Psoas muscle (tissue), 7 donors: ENCODE measurements at regions not wholly inside any gene's neighbourhood (a gene's known extent, or its start where the extent isn't known, plus 50 kb on each side); places are given as distances from the start of the nearest gene placed in this dataset.

Experiments used
- ATAC-seq, 4 donors: fragments of 200-7000 bp; cut with Tn5 transposase; one replicate each; pipeline ENCODE4 v1.9.1; 2020; ENCODE audit warnings: moderate library complexity in 3 of 4, mild to moderate bottlenecking in 2 of 4
- DNase-seq, 2 donors: peaks; one replicate each; pipeline ENCODE4 v3.0.0-alpha.2; 2020
- H3K27ac ChIP-seq: fragments of 200-600 bp; one replicate; pipeline ENCODE4 v1.8.0; 2022
- H3K27me3 ChIP-seq, 3 donors: fragments of 200-600 bp in 1 of 3; one replicate each; pipeline versions ENCODE4 v1.6.1 to v1.8.0; 2013 to 2022; ENCODE audit warnings: low read length in 2 of 3, mild to moderate bottlenecking in 2 of 3, moderate library complexity in 1 of 3; ENCODE audit not compliant: insufficient read depth in 3 of 3
- H3K36me3 ChIP-seq, 2 donors: fragments of 200-600 bp in 1 of 2; one replicate each; pipeline versions ENCODE4 v1.6.1 to v1.8.0; 2013 to 2022; ENCODE audit warnings: low read depth in 1 of 2, mild to moderate bottlenecking in 1 of 2, moderate library complexity in 1 of 2; ENCODE audit not compliant: insufficient read depth in 1 of 2
- H3K4me1 ChIP-seq: fragments of 200-600 bp; one replicate; pipeline ENCODE4 v1.8.0; 2022
- H3K4me3 ChIP-seq: fragments of 200-600 bp; one replicate; pipeline ENCODE4 v1.8.0; 2022; ENCODE audit warnings: mild to moderate bottlenecking
- H3K9me3 ChIP-seq: fragments of 200-600 bp; one replicate; pipeline ENCODE4 v1.8.0; 2022
- CTCF ChIP-seq: fragments of 200-600 bp; IDR thresholded peaks from one replicate; pipeline ENCODE4 v1.8.0; 2022; ENCODE audit warnings: antibody characterized with exemption
- WGBS, 3 donors: extraction: QIAGEN DNeasy Blood & Tissue Kit; methylation state at CpG; one replicate each; pipeline versions ENCODE4 v1.1.6 to v1.1.7; 2013; 5-methylcytosine and 5-hydroxymethylcytosine counted together
- intact Hi-C, 2 donors: fragments of 100-400 bp; cut with DNase I; formaldehyde crosslinking; loops; one replicate each; pipeline versions ENCODE4 v1.11.0 to v1.14.2; 2022
- donor health status: healthy with polysubstance abuse.
- donor health status: DM: no; HTN: no; CAD: no; lungs with moderate emphysema.
- donor health status: Bipolar disorder and iron deficiency.
- donor health status: healthy.
- donor health status: DM: yes; HTN: yes; CAD: no.
- donor health status: DM: no; HTN: no; CAD: no.
- donor health status: DM: yes; HTN: yes; CAD: no.

- Histone ChIP-seq H3K27ac (no peak overlapping the region), H3K27me3 (no peaks in the 10 kb centered on the region), H3K4me1 (no peaks in the 10 kb centered on the region), H3K4me3 (no peak overlapping the region), H3K9me3 (no peaks in the 10 kb centered on the region), H3K36me3 (no peaks in the 10 kb centered on the region)
- TF ChIP-seq CTCF = no peak
- intact Hi-C loops = no loop called here
- ATAC-seq (no peak), DNase-seq (no peak)
- WGBS, 3 donors = 76 to 83% (median 79%) methylated on average over 7 of the region's 7 CpGs
Observed at GRCh38 chr3:139261754-139262586, 81.8 kb upstream of the MRPS22 start.

- no peaks in the 10 kb centered on the region for H3K27me3 ChIP-seq
- no peak for ATAC-seq
- intact Hi-C loops = no loop called here
- TF ChIP-seq CTCF = no peak
- DNase-seq = no peak
- no peaks in the 10 kb centered on the region for H3K4me1 ChIP-seq
- 85 to 95% (median 88%) methylated on average over 4 of the region's 4 CpGs for WGBS, 3 donors
- H3K4me3 ChIP-seq = no peak overlapping the region
- no peaks in the 10 kb centered on the region for H3K36me3 ChIP-seq
- H3K27ac ChIP-seq = no peak overlapping the region
- no peaks in the 10 kb centered on the region for H3K9me3 ChIP-seq
Observed at GRCh38 chr3:139263798-139264197, 80.0 kb upstream of the MRPS22 start.

GRCh38 chr3:139264375-139264774 is 79.4 kb upstream of the MRPS22 start:
- no peak for DNase-seq
- intact Hi-C loops = no loop called here
- WGBS, 3 donors = 87 to 93% (median 88%) methylated on average over 3 of the region's 3 CpGs

GRCh38 chr3:139265131-139266016 is 78.4 kb upstream of the MRPS22 start:
- intact Hi-C loops = no loop called here
- no peak for TF ChIP-seq CTCF
- H3K9me3 ChIP-seq = no peaks in the 10 kb centered on the region
- no peaks in the 10 kb centered on the region for H3K4me1 ChIP-seq
- ATAC-seq (no peak), DNase-seq (no peak)
- no peak overlapping the region for H3K27ac ChIP-seq
- H3K4me3 ChIP-seq = no peak overlapping the region
- WGBS, 3 donors = 53 to 73% (median 57%) methylated on average over 9 of the region's 9 CpGs
- H3K27me3 ChIP-seq = no peaks in the 10 kb centered on the region
- no peaks in the 10 kb centered on the region for H3K36me3 ChIP-seq

More at GRCh38 chr3:139264375-139264774, 79.4 kb upstream of the MRPS22 start:
- Histone ChIP-seq H3K36me3 (no peaks in the 10 kb centered on the region), H3K27ac (no peak overlapping the region), H3K27me3 (no peaks in the 10 kb centered on the region), H3K9me3 (no peaks in the 10 kb centered on the region), H3K4me1 (no peaks in the 10 kb centered on the region), H3K4me3 (no peak overlapping the region)
- no peak for ATAC-seq
- no peak for TF ChIP-seq CTCF
